ENCODE measurements at regions not wholly inside any gene's neighbourhood (a gene's known extent, or its start where the extent isn't known, plus 50 kb on each side); places are given as distances from the start of the nearest gene placed in this dataset.

- POLR2A ChIA-PET: no interaction called here
- CTCF ChIA-PET: no interaction called here
These were observed 165.1 kb downstream of the ANKRD7 start for GRCh38 chr7:118389629-118390028.

GRCh38 chr7:118404211-118404610, 179.7 kb downstream of the ANKRD7 start:
- Histone ChIP-seq H3K9me3 (no peaks in the 10 kb centered on the region), H3K27ac (no peak overlapping the region), H3K4me1 (no peaks in the 10 kb centered on the region), H3K4me3 (no peak overlapping the region), H3K4me2 (no peak overlapping the region)
- ChIA-PET POLR2A (no interaction called here), CTCF (no interaction called here)
- ATAC-seq (no peak), DNase-seq (ENCODE audit: low read depth in 1 of 2, low spot score in 1 of 2) (no peak), FAIRE-seq (no peak)
- 48% methylated on average over 2 of the region's 2 CpGs for WGBS (ENCODE audit: missing lambda C conversion rate)
- no peak for TF ChIP-seq MAFK (IDR thresholded peaks at IDR 0.05; ENCODE audit: partially characterized antibody)
- no peak for TF ChIP-seq TP53 (CRISPR knock-in tag; IDR thresholded peaks at IDR 0.05)
- TF ChIP-seq ZFP36 (IDR thresholded peaks at IDR 0.05; ENCODE audit: borderline replicate concordance, partially characterized antibody): no peak
- TF ChIP-seq GATA3 (IDR thresholded peaks at IDR 0.05; ENCODE audit: borderline replicate concordance): no peak
- TF ChIP-seq EHF (CRISPR knock-in tag; IDR thresholded peaks at IDR 0.05): no peak
- no peak for TF ChIP-seq HOXB5 (CRISPR knock-in tag; IDR thresholded peaks at IDR 0.05)
- TF ChIP-seq, protein P1, sequence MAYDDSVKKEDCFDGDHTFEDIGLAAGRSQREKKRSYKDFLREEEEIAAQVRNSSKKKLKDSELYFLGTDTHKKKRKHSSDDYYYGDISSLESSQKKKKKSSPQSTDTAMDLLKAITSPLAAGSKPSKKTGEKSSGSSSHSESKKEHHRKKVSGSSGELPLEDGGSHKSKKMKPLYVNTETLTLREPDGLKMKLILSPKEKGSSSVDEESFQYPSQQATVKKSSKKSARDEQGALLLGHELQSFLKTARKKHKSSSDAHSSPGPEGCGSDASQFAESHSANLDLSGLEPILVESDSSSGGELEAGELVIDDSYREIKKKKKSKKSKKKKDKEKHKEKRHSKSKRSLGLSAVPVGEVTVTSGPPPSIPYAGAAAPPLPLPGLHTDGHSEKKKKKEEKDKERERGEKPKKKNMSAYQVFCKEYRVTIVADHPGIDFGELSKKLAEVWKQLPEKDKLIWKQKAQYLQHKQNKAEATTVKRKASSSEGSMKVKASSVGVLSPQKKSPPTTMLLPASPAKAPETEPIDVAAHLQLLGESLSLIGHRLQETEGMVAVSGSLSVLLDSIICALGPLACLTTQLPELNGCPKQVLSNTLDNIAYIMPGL (CRISPR knock-in tag; IDR thresholded peaks at IDR 0.05; ENCODE audit: borderline replicate concordance): no peak
- TF ChIP-seq KDM1A (IDR thresholded peaks at IDR 0.05; ENCODE audit: low read depth): no peak
- TF ChIP-seq CBX8 (IDR thresholded peaks at IDR 0.05): no peak
- TF ChIP-seq, protein P2, sequence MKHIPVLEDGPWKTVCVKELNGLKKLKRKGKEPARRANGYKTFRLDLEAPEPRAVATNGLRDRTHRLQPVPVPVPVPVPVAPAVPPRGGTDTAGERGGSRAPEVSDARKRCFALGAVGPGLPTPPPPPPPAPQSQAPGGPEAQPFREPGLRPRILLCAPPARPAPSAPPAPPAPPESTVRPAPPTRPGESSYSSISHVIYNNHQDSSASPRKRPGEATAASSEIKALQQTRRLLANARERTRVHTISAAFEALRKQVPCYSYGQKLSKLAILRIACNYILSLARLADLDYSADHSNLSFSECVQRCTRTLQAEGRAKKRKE (CRISPR knock-in tag; IDR thresholded peaks at IDR 0.05; ENCODE audit: low read depth): no peak

More at GRCh38 chr7:118389629-118390028, 165.1 kb downstream of the ANKRD7 start:
- H3K4me2 ChIP-seq: no peak overlapping the region
- FAIRE-seq (no peak), DNase-seq (ENCODE audit: low read depth in 1 of 2, low spot score in 1 of 2) (no peak), ATAC-seq (no peak)
- H3K4me1 ChIP-seq: no peaks in the 10 kb centered on the region
- 7% methylated on average over 3 of the region's 3 CpGs for WGBS (ENCODE audit: missing lambda C conversion rate)
- no peaks in the 10 kb centered on the region for H3K9me3 ChIP-seq
- H3K27ac ChIP-seq: no peak overlapping the region
- TF ChIP-seq, protein P1 (CRISPR knock-in tag; IDR thresholded peaks at IDR 0.05; ENCODE audit: borderline replicate concordance): no peak
- TF ChIP-seq ZFP36 (IDR thresholded peaks at IDR 0.05; ENCODE audit: borderline replicate concordance, partially characterized antibody): no peak
- no peak for TF ChIP-seq SMC3 (IDR thresholded peaks at IDR 0.05)
- no peak for TF ChIP-seq CHD2 (IDR thresholded peaks at IDR 0.05; ENCODE audit: low read length, partially characterized antibody)
- TF ChIP-seq CEBPB (IDR thresholded peaks at IDR 0.05): no peak
- TF ChIP-seq RFX5 (IDR thresholded peaks at IDR 0.05): no peak
- no peak for TF ChIP-seq RCOR1 (IDR thresholded peaks at IDR 0.05; ENCODE audit: low read depth, low read length)
- TF ChIP-seq, protein P3, sequence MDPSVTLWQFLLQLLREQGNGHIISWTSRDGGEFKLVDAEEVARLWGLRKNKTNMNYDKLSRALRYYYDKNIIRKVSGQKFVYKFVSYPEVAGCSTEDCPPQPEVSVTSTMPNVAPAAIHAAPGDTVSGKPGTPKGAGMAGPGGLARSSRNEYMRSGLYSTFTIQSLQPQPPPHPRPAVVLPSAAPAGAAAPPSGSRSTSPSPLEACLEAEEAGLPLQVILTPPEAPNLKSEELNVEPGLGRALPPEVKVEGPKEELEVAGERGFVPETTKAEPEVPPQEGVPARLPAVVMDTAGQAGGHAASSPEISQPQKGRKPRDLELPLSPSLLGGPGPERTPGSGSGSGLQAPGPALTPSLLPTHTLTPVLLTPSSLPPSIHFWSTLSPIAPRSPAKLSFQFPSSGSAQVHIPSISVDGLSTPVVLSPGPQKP (IDR thresholded peaks at IDR 0.05; ENCODE audit: low read depth, low read length): no peak
- no peak for TF ChIP-seq FOSL2 (IDR thresholded peaks at IDR 0.05)
- no peak for TF ChIP-seq FOSL2 (CRISPR knock-in tag; IDR thresholded peaks at IDR 0.05)
- TF ChIP-seq FOSB (CRISPR knock-in tag; IDR thresholded peaks at IDR 0.05): no peak
- no peak overlapping the region for H3K4me3 ChIP-seq

- no peaks in the 10 kb centered on the region for H3K4me1 ChIP-seq
- ChIA-PET POLR2A (no interaction called here), CTCF (no interaction called here)
- ATAC-seq (no peak), FAIRE-seq (no peak), DNase-seq (ENCODE audit: low read depth in 1 of 2, low spot score in 1 of 2) (no peak)
- 16% methylated on average over 1 of the region's 1 CpG for WGBS (ENCODE audit: missing lambda C conversion rate)
- no peaks in the 10 kb centered on the region for H3K9me3 ChIP-seq
- H3K27ac ChIP-seq: no peak overlapping the region
- H3K4me2 ChIP-seq: no peak overlapping the region
- H3K4me3 ChIP-seq: no peak overlapping the region
- TF ChIP-seq HOXA7 (CRISPR knock-in tag; IDR thresholded peaks at IDR 0.05) (no peak), ZFP36 (IDR thresholded peaks at IDR 0.05; ENCODE audit: borderline replicate concordance, partially characterized antibody) (no peak), ZNF302 (CRISPR knock-in tag; IDR thresholded peaks at IDR 0.05) (no peak), HDAC2 (IDR thresholded peaks at IDR 0.05) (no peak), BHLHE40 (IDR thresholded peaks at IDR 0.05; ENCODE audit: low read depth, low read length) (no peak), CHD2 (IDR thresholded peaks at IDR 0.05; ENCODE audit: low read length, partially characterized antibody) (no peak), EHF (CRISPR knock-in tag; IDR thresholded peaks at IDR 0.05) (no peak), FOXS1 (CRISPR knock-in tag; IDR thresholded peaks at IDR 0.05) (no peak), NPAS2 (CRISPR knock-in tag; IDR thresholded peaks at IDR 0.05; ENCODE audit: borderline replicate concordance) (no peak), ZC3H11A (IDR thresholded peaks at IDR 0.05) (no peak), RFX5 (IDR thresholded peaks at IDR 0.05) (no peak), CEBPB (IDR thresholded peaks at IDR 0.05) (no peak), SREBF2 (IDR thresholded peaks at IDR 0.05) (no peak)
- TF ChIP-seq, protein P4, sequence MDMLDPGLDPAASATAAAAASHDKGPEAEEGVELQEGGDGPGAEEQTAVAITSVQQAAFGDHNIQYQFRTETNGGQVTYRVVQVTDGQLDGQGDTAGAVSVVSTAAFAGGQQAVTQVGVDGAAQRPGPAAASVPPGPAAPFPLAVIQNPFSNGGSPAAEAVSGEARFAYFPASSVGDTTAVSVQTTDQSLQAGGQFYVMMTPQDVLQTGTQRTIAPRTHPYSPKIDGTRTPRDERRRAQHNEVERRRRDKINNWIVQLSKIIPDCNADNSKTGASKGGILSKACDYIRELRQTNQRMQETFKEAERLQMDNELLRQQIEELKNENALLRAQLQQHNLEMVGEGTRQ (IDR thresholded peaks at IDR 0.05): no peak
These were observed 193.9 kb downstream of the ANKRD7 start for GRCh38 chr7:118418433-118418832.
